Progenitor cell of endocrine pancreas (in vitro differentiated cells): ENCODE measurements at regions not wholly inside any gene's neighbourhood (a gene's known extent, or its start where the extent isn't known, plus 50 kb on each side); places are given as distances from the start of the nearest gene placed in this dataset.

ENCODE experiments used
- DNase-seq: peaks from one replicate; pipeline ENCODE4 v3.0.0; 2021; ENCODE audit warnings: low spot score; ENCODE audit not compliant: unreplicated experiment
- H3K27ac Mint-ChIP-seq: 2 replicates; pipeline ENCODE4 v1.8.0; 2021; ENCODE audit warnings: mild to moderate bottlenecking, moderate library complexity, mixed read lengths
- H3K27me3 Mint-ChIP-seq: 2 replicates; pipeline ENCODE4 v1.8.0; 2021; ENCODE audit warnings: mixed read lengths
- H3K36me3 Mint-ChIP-seq: 2 replicates; pipeline ENCODE4 v1.8.0; 2022; ENCODE audit warnings: mixed read lengths; ENCODE audit not compliant: insufficient read depth
- H3K4me1 Mint-ChIP-seq: 2 replicates; pipeline ENCODE4 v1.8.0; 2021; ENCODE audit warnings: low read depth, mixed read lengths
- H3K4me3 Mint-ChIP-seq: 2 replicates; pipeline ENCODE4 v1.8.0; 2021; ENCODE audit warnings: low read depth, mild to moderate bottlenecking, moderate library complexity, mixed read lengths
- H3K9me3 Mint-ChIP-seq: 2 replicates; pipeline ENCODE4 v1.8.0; 2021; ENCODE audit warnings: low read depth, mixed read lengths
- CTCF ChIP-seq: fragments of 200-600 bp; sonication (generic); IDR thresholded peaks from one replicate; pipeline ENCODE4 v1.5.0; 2021; ENCODE audit warnings: antibody characterized with exemption, mild to moderate bottlenecking; ENCODE audit not compliant: unreplicated experiment

GRCh38 chr3:117719316-117719926 is 1009.8 kb downstream of the TUSC7 start:
- H3K9me3 Mint-ChIP-seq = peaks cover 10% of the 10 kb centered on the region
- H3K4me1 Mint-ChIP-seq = peaks cover 6% of the 10 kb centered on the region
- H3K36me3 Mint-ChIP-seq = peaks cover 3% of the 10 kb centered on the region
- no peaks in the 10 kb centered on the region for H3K27me3 Mint-ChIP-seq
- no peak overlapping the region for H3K27ac Mint-ChIP-seq
- H3K4me3 Mint-ChIP-seq = no peak overlapping the region
- TF ChIP-seq CTCF = peak; percentile 86
- DNase-seq = no peak

- no peak for DNase-seq
- Mint-ChIP-seq H3K4me3 (no peak overlapping the region), H3K36me3 (peaks cover 3% of the 10 kb centered on the region), H3K27ac (no peak overlapping the region), H3K27me3 (no peaks in the 10 kb centered on the region), H3K4me1 (peaks cover 6% of the 10 kb centered on the region), H3K9me3 (peaks cover 7% of the 10 kb centered on the region)
- no peak for TF ChIP-seq CTCF
These were observed 1012.3 kb downstream of the TUSC7 start for GRCh38 chr3:117721866-117722265.

GRCh38 chr3:117722856-117723255 is 1013.3 kb downstream of the TUSC7 start:
- H3K4me1 Mint-ChIP-seq = peaks cover 6% of the 10 kb centered on the region
- no peaks in the 10 kb centered on the region for H3K27me3 Mint-ChIP-seq
- H3K4me3 Mint-ChIP-seq = no peak overlapping the region
- TF ChIP-seq CTCF = no peak
- peaks cover 3% of the 10 kb centered on the region for H3K9me3 Mint-ChIP-seq
- DNase-seq = no peak
- H3K27ac Mint-ChIP-seq = no peak overlapping the region
- H3K36me3 Mint-ChIP-seq = peaks cover 3% of the 10 kb centered on the region

GRCh38 chr3:117723825-117724224 is 1014.2 kb downstream of the TUSC7 start:
- no peak for DNase-seq
- Mint-ChIP-seq H3K4me1 (peaks cover 4% of the 10 kb centered on the region), H3K27me3 (no peaks in the 10 kb centered on the region), H3K27ac (no peak overlapping the region), H3K4me3 (no peak overlapping the region), H3K9me3 (no peaks in the 10 kb centered on the region), H3K36me3 (no peaks in the 10 kb centered on the region)
- no peak for TF ChIP-seq CTCF

GRCh38 chr3:117725314-117725713 is 1015.7 kb downstream of the TUSC7 start:
- Mint-ChIP-seq H3K4me1 (no peaks in the 10 kb centered on the region), H3K27me3 (no peaks in the 10 kb centered on the region), H3K9me3 (no peaks in the 10 kb centered on the region), H3K4me3 (no peak overlapping the region), H3K36me3 (no peaks in the 10 kb centered on the region), H3K27ac (no peak overlapping the region)
- no peak for DNase-seq
- TF ChIP-seq CTCF = no peak
